Loucy (cell line): ENCODE measurements at regions not wholly inside any gene's neighbourhood (a gene's known extent, or its start where the extent isn't known, plus 50 kb on each side); places are given as distances from the start of the nearest gene placed in this dataset.

Experiments
- H2AFZ ChIP-seq: fragments of 200-600 bp; sonication (generic); 2 replicates; pipeline ENCODE4 v1.6.0; 2016; ENCODE audit warnings: antibody characterized with exemption, mild to moderate bottlenecking, low read length, moderate library complexity
- H3F3A ChIP-seq: fragments of 200-600 bp; 2 replicates; pipeline ENCODE4 v1.6.0; 2016; ENCODE audit warnings: antibody characterized with exemption, low read depth, mild to moderate bottlenecking
- H3K27me3 ChIP-seq: fragments of 200-600 bp; sonication (generic); 2 replicates; pipeline ENCODE4 v1.6.1; 2014; ENCODE audit warnings: low read length, mild to moderate bottlenecking; ENCODE audit not compliant: insufficient read depth, poor library complexity, severe bottlenecking
- H3K36me3 ChIP-seq: fragments of 200-600 bp; sonication (generic); 2 replicates; pipeline ENCODE4 v1.6.1; 2016; ENCODE audit warnings: low read length; ENCODE audit not compliant: insufficient read depth
- H3K4me1 ChIP-seq: fragments of 200-600 bp; sonication (generic); 2 replicates; pipeline ENCODE4 v1.5.1; 2014; ENCODE audit warnings: low read length, mild to moderate bottlenecking; ENCODE audit not compliant: insufficient read depth, poor library complexity, severe bottlenecking
- H3K4me2 ChIP-seq: fragments of 200-600 bp; sonication (generic); 2 replicates; pipeline ENCODE4 v1.6.0; 2014; ENCODE audit warnings: antibody characterized with exemption, low read length, low read depth, mild to moderate bottlenecking; ENCODE audit not compliant: poor library complexity, severe bottlenecking
- H3K4me3 ChIP-seq: fragments of 200-600 bp; sonication (generic); 2 replicates; pipeline ENCODE4 v1.5.1; 2014; ENCODE audit warnings: low read length, mild to moderate bottlenecking, mixed read lengths; ENCODE audit not compliant: poor library complexity, severe bottlenecking
- H3K79me2 ChIP-seq: fragments of 200-600 bp; sonication (generic); 2 replicates; pipeline ENCODE4 v1.6.1; 2014; ENCODE audit warnings: low read length; ENCODE audit not compliant: insufficient read depth
- H3K9ac ChIP-seq: fragments of 200-600 bp; sonication (generic); 2 replicates; pipeline ENCODE4 v1.6.0; 2014; ENCODE audit warnings: mild to moderate bottlenecking, low read depth, low read length, moderate library complexity; ENCODE audit not compliant: poor library complexity, severe bottlenecking
- H3K9me2 ChIP-seq: fragments of 200-600 bp; sonication (generic); replicated peaks from 2 replicates; pipeline ENCODE4 v1.6.1; 2016; ENCODE audit warnings: low read depth, low read length, mixed read lengths
- H3K9me3 ChIP-seq: fragments of 200-600 bp; sonication (generic); 2 replicates; pipeline ENCODE4 v1.6.1; 2014; ENCODE audit warnings: mild to moderate bottlenecking, antibody characterized with exemption, low read length, low read depth; ENCODE audit not compliant: insufficient read depth
- H4K20me1 ChIP-seq: fragments of 200-600 bp; sonication (generic); 2 replicates; pipeline ENCODE4 v1.6.0; 2014; ENCODE audit warnings: antibody characterized with exemption, low read length, mild to moderate bottlenecking; ENCODE audit not compliant: insufficient read depth, poor library complexity, severe bottlenecking
- CTCF ChIP-seq: fragments of 200-600 bp; sonication (generic); conservative IDR thresholded peaks from 2 replicates; pipeline ENCODE4 v1.5.1; 2014; ENCODE audit warnings: mild to moderate bottlenecking, antibody characterized with exemption, low read length
- EZH2phosphoT487 ChIP-seq: fragments of 200-600 bp; IDR thresholded peaks from 2 replicates; pipeline ENCODE4 v1.6.1; 2018; ENCODE audit warnings: antibody characterized with exemption, mild to moderate bottlenecking, moderate library complexity, borderline replicate concordance

GRCh38 chr20:40896814-40897700, 131.6 kb upstream of the TOP1 start:
- Histone ChIP-seq H3K27me3 (no peaks in the 10 kb centered on the region), H3K9ac (peak overlapping the region; percentile 25), H3K4me1 (peaks cover 51% of the 10 kb centered on the region), H3K36me3 (no peaks in the 10 kb centered on the region), H3K4me2 (no peak overlapping the region), H2AFZ (peak overlapping the region; percentile 26; the same call in 1 of the 2 replicates), H3K79me2 (no peaks in the 10 kb centered on the region), H3F3A (no peaks in the 10 kb centered on the region), H3K4me3 (no peak overlapping the region), H3K9me3 (no peaks in the 10 kb centered on the region), H4K20me1 (no peaks in the 10 kb centered on the region), H3K9me2 (no peaks in the 10 kb centered on the region)
- TF ChIP-seq CTCF (no peak), EZH2phosphoT487 (no peak)

- Histone ChIP-seq H2AFZ (no peak overlapping the region), H3F3A (no peaks in the 10 kb centered on the region), H3K9ac (no peak overlapping the region), H3K4me1 (peaks cover 54% of the 10 kb centered on the region), H3K4me2 (no peak overlapping the region), H3K9me3 (no peaks in the 10 kb centered on the region), H3K9me2 (no peaks in the 10 kb centered on the region), H3K4me3 (no peak overlapping the region), H4K20me1 (no peaks in the 10 kb centered on the region), H3K36me3 (no peaks in the 10 kb centered on the region), H3K27me3 (no peaks in the 10 kb centered on the region), H3K79me2 (no peaks in the 10 kb centered on the region)
- TF ChIP-seq EZH2phosphoT487 (no peak), CTCF (no peak)
These were observed 129.3 kb upstream of the TOP1 start for GRCh38 chr20:40899344-40899743.

DNA sequence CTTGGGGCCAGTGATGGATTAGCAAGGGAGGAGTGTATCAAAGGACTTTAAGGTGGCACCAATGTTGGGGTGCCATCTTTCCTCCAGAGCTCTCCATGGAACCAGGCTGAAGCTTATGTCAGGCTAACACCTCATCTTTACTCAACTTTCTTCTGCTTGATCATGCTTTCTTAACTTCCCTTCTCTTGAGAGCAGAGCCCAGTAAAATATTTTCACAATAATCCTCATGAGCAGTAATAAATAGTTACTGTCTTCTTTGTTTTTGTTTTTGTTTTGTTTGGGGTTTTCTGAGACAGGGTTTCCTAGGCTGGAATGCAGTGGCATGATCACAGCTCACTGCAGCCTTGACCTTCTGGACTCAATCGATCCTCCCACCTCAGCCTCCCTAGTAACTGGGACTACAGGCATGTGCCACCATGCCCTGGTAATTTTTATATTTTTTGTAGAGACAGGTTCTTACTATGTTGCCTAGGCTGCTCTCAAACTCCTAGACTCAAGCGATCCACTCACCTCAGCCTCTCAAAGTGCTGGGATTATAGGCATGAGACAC, 127.9 kb upstream of the TOP1 start:
- no peaks in the 10 kb centered on the region for H3K79me2 ChIP-seq
- H3K9me2 ChIP-seq = no peaks in the 10 kb centered on the region
- TF ChIP-seq CTCF = no peak
- TF ChIP-seq EZH2phosphoT487 = no peak
- H3K4me2 ChIP-seq = no peak overlapping the region
- peaks cover 54% of the 10 kb centered on the region for H3K4me1 ChIP-seq
- H3K9ac ChIP-seq = no peak overlapping the region
- no peaks in the 10 kb centered on the region; the same call in 1 of the 2 replicates for H3K36me3 ChIP-seq
- H3K4me3 ChIP-seq = no peak overlapping the region
- no peaks in the 10 kb centered on the region for H3K27me3 ChIP-seq
- peaks cover 2% of the 10 kb centered on the region; the same call in 1 of the 2 replicates for H3K9me3 ChIP-seq
- 0 out of 2 replicates have a peak, but pooled peaks cover 3% of the 10 kb centered on the region for H3F3A ChIP-seq
- no peaks in the 10 kb centered on the region for H4K20me1 ChIP-seq
- H2AFZ ChIP-seq = no peak overlapping the region
